Testis (tissue), 2 donors: ENCODE measurements at regions not wholly inside any gene's neighbourhood (a gene's known extent, or its start where the extent isn't known, plus 50 kb on each side); places are given as distances from the start of the nearest gene placed in this dataset.

ENCODE experiments used
- POLR2A ChIP-seq: fragments of 450-650 bp; IDR thresholded peaks from one replicate; pipeline ENCODE4 v1.6.1; 2017; ENCODE audit warnings: antibody characterized with exemption, mild to moderate bottlenecking, moderate library complexity
- TF ChIP-seq, protein P1 (sequence below), 3 experiments: fragments of 450-650 bp in 2 of 3; fragments of 200-600 bp in 1 of 3; sonication (generic) in 1 of 3; IDR thresholded peaks; one replicate each; pipeline ENCODE4 v1.5.1; 2016 to 2019; ENCODE audit warnings: antibody characterized with exemption in 3 of 3, mild to moderate bottlenecking in 2 of 3, moderate library complexity in 1 of 3

DNA sequence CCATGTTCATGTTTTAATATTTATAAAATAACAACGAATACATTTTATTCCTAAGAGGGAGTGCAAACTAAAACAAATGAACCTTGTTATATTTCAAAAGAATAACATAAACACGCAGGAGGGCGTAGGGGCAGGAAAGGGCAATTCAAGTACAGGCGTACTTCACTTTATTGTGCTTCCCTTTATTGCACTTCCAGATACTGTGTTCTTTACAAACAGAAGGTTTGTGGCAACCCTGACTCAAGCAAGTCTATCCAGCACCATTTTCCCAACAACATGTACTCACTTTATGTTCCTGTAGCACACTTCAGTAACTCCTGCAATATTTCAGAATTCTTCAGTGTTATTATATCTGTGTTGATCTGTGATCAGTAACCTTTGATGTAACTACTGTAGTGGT, 84.6 kb upstream of the PLEKHA5 start:
- no peak for TF ChIP-seq POLR2A
- TF ChIP-seq, protein P1, sequence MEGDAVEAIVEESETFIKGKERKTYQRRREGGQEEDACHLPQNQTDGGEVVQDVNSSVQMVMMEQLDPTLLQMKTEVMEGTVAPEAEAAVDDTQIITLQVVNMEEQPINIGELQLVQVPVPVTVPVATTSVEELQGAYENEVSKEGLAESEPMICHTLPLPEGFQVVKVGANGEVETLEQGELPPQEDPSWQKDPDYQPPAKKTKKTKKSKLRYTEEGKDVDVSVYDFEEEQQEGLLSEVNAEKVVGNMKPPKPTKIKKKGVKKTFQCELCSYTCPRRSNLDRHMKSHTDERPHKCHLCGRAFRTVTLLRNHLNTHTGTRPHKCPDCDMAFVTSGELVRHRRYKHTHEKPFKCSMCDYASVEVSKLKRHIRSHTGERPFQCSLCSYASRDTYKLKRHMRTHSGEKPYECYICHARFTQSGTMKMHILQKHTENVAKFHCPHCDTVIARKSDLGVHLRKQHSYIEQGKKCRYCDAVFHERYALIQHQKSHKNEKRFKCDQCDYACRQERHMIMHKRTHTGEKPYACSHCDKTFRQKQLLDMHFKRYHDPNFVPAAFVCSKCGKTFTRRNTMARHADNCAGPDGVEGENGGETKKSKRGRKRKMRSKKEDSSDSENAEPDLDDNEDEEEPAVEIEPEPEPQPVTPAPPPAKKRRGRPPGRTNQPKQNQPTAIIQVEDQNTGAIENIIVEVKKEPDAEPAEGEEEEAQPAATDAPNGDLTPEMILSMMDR (IDR thresholded peaks at IDR 0.05): no peak
